ENCODE measurements at regions not wholly inside any gene's neighbourhood (a gene's known extent, or its start where the extent isn't known, plus 50 kb on each side); places are given as distances from the start of the nearest gene placed in this dataset.

DNA sequence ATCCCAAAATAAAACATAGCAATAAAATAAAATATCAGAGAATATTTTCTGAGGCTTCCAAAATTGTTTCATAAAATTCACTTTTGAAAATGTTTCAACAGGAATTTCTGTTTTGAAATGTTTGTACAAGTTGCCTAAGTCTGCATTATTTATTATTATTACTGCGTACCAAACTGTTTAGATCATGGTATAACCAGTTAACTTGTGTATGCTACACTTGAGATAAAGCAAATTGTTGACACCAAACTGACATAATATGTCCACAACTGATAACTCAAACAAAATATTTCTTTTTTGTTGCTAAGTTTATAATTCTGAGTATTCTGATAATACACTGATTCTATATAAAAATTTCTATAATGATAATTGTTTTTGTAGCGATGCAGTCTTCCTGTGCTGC, 531.8 kb upstream of the EYS start:
- no peak overlapping the region for H3K4me3 ChIP-seq (ENCODE audit: extremely low read depth, insufficient read depth, low read length, poor library complexity, severe bottlenecking)
- H3K36me3 ChIP-seq (ENCODE audit: control insufficient read depth, insufficient read depth, low read length), result no peaks in the 10 kb centered on the region
- H3K9me3 ChIP-seq (ENCODE audit: control insufficient read depth, low read length), result no peaks in the 10 kb centered on the region
- WGBS, 2 experiments (ENCODE audit: insufficient coverage in 2 of 2), result no CpG with 5 or more reads among the region's 2 CpGs
- no peak overlapping the region for H3K27ac ChIP-seq (ENCODE audit: low read depth, low read length, severe bottlenecking)
- no peaks in the 10 kb centered on the region for H3K4me1 ChIP-seq (ENCODE audit: control insufficient read depth, insufficient read depth, low read length, poor library complexity, severe bottlenecking)

DNA sequence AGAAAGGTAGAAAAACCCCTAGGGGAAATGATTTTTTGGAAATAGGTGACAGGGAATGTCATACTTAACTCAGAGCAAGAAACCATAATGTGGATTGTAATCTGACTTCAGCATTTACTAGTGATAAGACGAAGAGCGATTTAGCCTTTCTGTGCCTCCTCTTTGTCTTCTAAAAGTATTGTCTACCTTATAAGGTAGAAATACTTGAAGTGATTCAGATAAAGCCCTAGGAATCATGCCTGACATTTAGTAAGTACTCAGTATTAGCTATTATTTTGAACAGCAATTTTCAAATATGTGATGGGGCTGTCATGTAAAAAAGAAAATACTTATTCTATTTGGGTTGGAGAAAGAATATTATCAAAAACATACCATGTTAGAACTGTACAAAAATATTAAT, 525.9 kb upstream of the EYS start:
- Histone ChIP-seq H3K4me3 (ENCODE audit: extremely low read depth, insufficient read depth, low read length, poor library complexity, severe bottlenecking) (no peak overlapping the region), H3K36me3 (ENCODE audit: control insufficient read depth, insufficient read depth, low read length) (no peaks in the 10 kb centered on the region), H3K4me1 (ENCODE audit: control insufficient read depth, insufficient read depth, low read length, poor library complexity, severe bottlenecking) (no peaks in the 10 kb centered on the region), H3K27ac (ENCODE audit: low read depth, low read length, severe bottlenecking) (no peak overlapping the region), H3K9me3 (ENCODE audit: control insufficient read depth, low read length) (no peaks in the 10 kb centered on the region)
- 50% methylated on average over 2 of the region's 2 CpGs; no CpG with 5 or more reads in 1 of the 2 experiments for WGBS, 2 experiments (ENCODE audit: insufficient coverage in 2 of 2)

DNA sequence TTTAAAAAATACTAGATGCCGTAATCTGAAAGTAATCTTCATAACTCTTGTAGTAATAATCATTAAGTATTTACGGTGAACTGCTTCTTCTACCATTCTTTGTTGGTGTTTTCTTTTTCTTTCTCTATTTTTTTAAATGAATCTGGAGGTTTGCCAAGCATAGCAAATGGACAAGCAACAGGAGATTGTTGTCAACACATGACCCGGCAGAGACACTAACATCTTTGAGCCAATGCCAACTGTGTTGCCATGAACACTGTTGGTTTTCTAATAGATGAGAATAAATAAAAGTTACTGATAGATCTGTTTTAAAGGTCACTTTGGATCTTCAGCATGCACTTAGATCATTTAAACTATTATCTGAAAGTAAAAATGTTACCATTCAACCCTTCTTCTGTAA, 523.6 kb upstream of the EYS start:
- Histone ChIP-seq H3K27ac (ENCODE audit: low read depth, low read length, severe bottlenecking) (no peak overlapping the region), H3K9me3 (ENCODE audit: control insufficient read depth, low read length) (no peaks in the 10 kb centered on the region), H3K36me3 (ENCODE audit: control insufficient read depth, insufficient read depth, low read length) (no peaks in the 10 kb centered on the region), H3K4me3 (ENCODE audit: extremely low read depth, insufficient read depth, low read length, poor library complexity, severe bottlenecking) (no peak overlapping the region), H3K4me1 (ENCODE audit: control insufficient read depth, insufficient read depth, low read length, poor library complexity, severe bottlenecking) (no peaks in the 10 kb centered on the region)
- WGBS, 2 experiments (ENCODE audit: insufficient coverage in 2 of 2), result 86% methylated on average over 1 of the region's 3 CpGs; no CpG with 5 or more reads in 1 of the 2 experiments

DNA sequence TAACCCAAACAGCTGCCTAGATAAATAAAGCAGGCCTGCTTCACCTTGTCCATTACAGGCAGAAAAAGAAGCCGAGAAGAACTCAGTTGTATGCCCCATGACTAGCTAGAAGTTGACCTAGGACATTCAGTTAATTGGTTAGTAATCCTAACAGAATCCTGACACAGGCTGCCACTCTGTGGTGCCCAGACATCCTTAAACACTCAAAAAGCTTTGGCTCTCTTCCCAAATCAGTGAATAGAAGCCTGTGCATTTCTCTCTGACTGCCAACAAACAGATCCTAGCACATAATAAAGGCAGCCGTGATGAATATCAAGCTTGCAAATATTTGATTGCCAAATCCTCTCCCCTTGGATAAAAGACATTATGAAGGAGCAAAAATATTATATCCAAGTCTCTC, 519.1 kb upstream of the EYS start:
- Histone ChIP-seq H3K4me1 (ENCODE audit: control insufficient read depth, insufficient read depth, low read length, poor library complexity, severe bottlenecking) (no peaks in the 10 kb centered on the region), H3K4me3 (ENCODE audit: extremely low read depth, insufficient read depth, low read length, poor library complexity, severe bottlenecking) (no peak overlapping the region), H3K27ac (ENCODE audit: low read depth, low read length, severe bottlenecking) (no peak overlapping the region), H3K9me3 (ENCODE audit: control insufficient read depth, low read length) (no peaks in the 10 kb centered on the region), H3K36me3 (ENCODE audit: control insufficient read depth, insufficient read depth, low read length) (no peaks in the 10 kb centered on the region)
- WGBS, 2 experiments (ENCODE audit: insufficient coverage in 2 of 2), result 88% methylated on average over 1 of the region's 2 CpGs; no CpG with 5 or more reads in 1 of the 2 experiments

DNA sequence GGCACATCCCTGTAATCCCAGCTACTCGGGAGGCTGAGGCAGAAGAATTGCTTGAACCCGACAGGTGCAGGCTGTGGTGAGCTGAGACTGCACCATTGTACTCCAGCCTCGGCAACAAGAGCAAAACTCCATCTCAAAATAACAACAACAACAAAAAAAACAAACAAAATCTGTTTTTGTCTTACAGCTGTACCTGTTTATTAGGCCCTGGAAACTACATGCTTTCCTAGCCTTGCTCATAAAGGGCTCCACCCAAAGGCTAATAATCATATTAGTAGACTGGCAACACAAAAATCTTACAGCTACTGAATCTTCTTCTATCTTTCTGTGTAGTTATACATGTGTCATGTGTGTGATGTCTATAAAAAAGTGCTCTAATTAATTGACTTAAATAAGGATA, 503.9 kb upstream of the EYS start:
- no peak overlapping the region for H3K4me3 ChIP-seq (ENCODE audit: extremely low read depth, insufficient read depth, low read length, poor library complexity, severe bottlenecking)
- H3K4me1 ChIP-seq (ENCODE audit: control insufficient read depth, insufficient read depth, low read length, poor library complexity, severe bottlenecking), result no peaks in the 10 kb centered on the region
- WGBS, 2 experiments (ENCODE audit: insufficient coverage in 2 of 2), result 74 to 86% methylated on average over 2 of the region's 3 CpGs
- no peak overlapping the region for H3K27ac ChIP-seq (ENCODE audit: low read depth, low read length, severe bottlenecking)
- H3K9me3 ChIP-seq (ENCODE audit: control insufficient read depth, low read length), result peaks cover 16% of the 10 kb centered on the region
- no peaks in the 10 kb centered on the region for H3K36me3 ChIP-seq (ENCODE audit: control insufficient read depth, insufficient read depth, low read length)

DNA sequence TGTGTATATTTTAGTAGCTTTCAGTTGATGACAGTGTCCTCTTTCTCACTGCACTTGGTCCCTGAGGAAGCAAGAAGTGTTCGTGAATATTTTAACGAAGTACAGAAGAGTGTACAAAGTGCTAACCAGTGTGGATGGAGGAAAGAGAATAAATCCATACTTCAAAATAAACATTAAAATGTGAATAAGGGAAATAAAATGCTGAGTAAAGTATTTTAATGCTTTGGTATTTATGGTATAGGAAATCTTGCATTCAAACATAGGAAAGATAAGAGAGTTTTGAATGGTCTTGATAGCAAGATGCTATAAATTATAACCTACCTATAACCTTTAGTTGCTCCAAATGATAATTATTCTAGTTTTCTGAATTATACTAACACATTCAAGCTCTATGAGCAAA, 493.4 kb upstream of the EYS start:
- Histone ChIP-seq H3K4me1 (ENCODE audit: control insufficient read depth, insufficient read depth, low read length, poor library complexity, severe bottlenecking) (no peaks in the 10 kb centered on the region), H3K27ac (ENCODE audit: low read depth, low read length, severe bottlenecking) (no peak overlapping the region), H3K9me3 (ENCODE audit: control insufficient read depth, low read length) (peaks cover 3% of the 10 kb centered on the region), H3K4me3 (ENCODE audit: extremely low read depth, insufficient read depth, low read length, poor library complexity, severe bottlenecking) (no peak overlapping the region), H3K36me3 (ENCODE audit: control insufficient read depth, insufficient read depth, low read length) (no peaks in the 10 kb centered on the region)
- no CpG with 5 or more reads among the region's 2 CpGs for WGBS, 2 experiments (ENCODE audit: insufficient coverage in 2 of 2)

DNA sequence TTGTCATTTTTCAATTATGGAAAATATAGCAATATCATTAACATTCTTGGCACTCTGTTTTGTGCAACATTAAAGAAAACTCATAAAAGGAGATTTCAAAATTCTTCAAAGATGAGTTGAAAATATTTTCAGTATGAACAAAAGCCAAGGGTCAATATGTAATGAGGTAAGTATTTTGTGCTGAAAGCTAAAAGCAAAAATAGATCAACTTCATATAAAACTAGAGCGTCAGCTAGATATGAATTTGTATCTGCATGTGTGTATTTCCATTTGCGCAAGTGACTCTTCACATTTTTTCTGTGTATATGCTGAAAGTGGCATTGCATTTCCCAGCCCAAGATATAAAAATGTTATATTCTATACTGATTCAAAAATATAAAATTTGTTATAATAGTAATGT, 492.1 kb upstream of the EYS start:
- Histone ChIP-seq H3K9me3 (ENCODE audit: control insufficient read depth, low read length) (peaks cover 3% of the 10 kb centered on the region), H3K27ac (ENCODE audit: low read depth, low read length, severe bottlenecking) (no peak overlapping the region), H3K4me3 (ENCODE audit: extremely low read depth, insufficient read depth, low read length, poor library complexity, severe bottlenecking) (no peak overlapping the region), H3K36me3 (ENCODE audit: control insufficient read depth, insufficient read depth, low read length) (no peaks in the 10 kb centered on the region), H3K4me1 (ENCODE audit: control insufficient read depth, insufficient read depth, low read length, poor library complexity, severe bottlenecking) (no peaks in the 10 kb centered on the region)
- no CpG with 5 or more reads among the region's 2 CpGs for WGBS, 2 experiments (ENCODE audit: insufficient coverage in 2 of 2)

DNA sequence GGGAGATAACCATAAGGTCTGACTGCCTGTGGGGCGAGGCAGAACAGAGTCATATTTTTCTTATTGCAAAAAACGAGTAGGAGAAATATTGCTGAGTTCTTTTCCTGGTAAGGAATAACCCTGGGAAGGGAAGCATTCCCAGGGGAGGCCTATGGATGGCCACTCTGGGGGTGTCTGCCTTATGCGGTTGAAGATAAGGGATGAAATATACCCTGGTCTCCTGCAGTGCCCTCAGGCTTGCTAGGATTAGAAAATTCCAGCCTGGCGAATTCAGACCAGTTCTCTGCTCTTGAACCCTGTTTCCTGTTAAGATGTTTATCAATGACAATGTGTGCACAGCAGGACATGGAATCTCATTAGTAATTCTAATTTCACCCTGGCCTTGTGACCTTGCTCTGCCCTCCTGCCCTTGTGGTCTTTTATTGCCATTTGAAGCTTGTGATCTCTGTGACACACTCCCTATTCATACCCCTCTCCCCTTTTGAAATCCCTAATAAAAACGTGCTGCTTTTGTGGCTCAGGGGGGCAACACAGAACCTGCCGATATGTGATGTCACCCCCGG, 491.1 kb upstream of the EYS start:
- Histone ChIP-seq H3K9me3 (ENCODE audit: control insufficient read depth, low read length) (peaks cover 3% of the 10 kb centered on the region), H3K27ac (ENCODE audit: low read depth, low read length, severe bottlenecking) (no peak overlapping the region), H3K4me3 (ENCODE audit: extremely low read depth, insufficient read depth, low read length, poor library complexity, severe bottlenecking) (no peak overlapping the region), H3K4me1 (ENCODE audit: control insufficient read depth, insufficient read depth, low read length, poor library complexity, severe bottlenecking) (no peaks in the 10 kb centered on the region), H3K36me3 (ENCODE audit: control insufficient read depth, insufficient read depth, low read length) (no peaks in the 10 kb centered on the region)
- 53 to 72% methylated on average over 3 to 6 of the region's 7 CpGs for whole genome bisulfite sequencing, 2 experiments (ENCODE audit: insufficient coverage in 2 of 2)

DNA sequence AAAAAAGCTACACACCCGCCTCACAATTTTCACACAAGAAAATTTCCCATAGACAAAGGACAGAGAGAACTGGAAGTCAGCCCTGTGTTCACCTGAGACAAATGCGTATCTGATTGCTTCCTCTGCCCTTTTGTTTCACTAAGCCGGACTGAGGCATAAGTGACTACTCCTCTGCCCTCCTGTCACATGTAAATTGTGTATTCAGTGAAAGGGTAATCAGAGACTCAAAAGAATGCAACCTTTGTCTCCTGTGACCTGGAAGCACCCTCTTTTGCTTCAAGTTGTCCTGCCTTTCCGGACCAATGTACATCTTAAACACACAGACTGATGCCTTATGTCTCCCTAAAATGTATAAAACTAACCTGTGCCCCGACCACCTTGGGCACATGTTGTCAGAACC, 483.8 kb upstream of the EYS start:
- Histone ChIP-seq H3K4me1 (ENCODE audit: control insufficient read depth, insufficient read depth, low read length, poor library complexity, severe bottlenecking) (no peaks in the 10 kb centered on the region), H3K36me3 (ENCODE audit: control insufficient read depth, insufficient read depth, low read length) (no peaks in the 10 kb centered on the region), H3K4me3 (ENCODE audit: extremely low read depth, insufficient read depth, low read length, poor library complexity, severe bottlenecking) (no peak overlapping the region), H3K27ac (ENCODE audit: low read depth, low read length, severe bottlenecking) (no peak overlapping the region), H3K9me3 (ENCODE audit: control insufficient read depth, low read length) (peaks cover 5% of the 10 kb centered on the region)
- WGBS, 2 experiments (ENCODE audit: insufficient coverage in 2 of 2), result 83 to 94% methylated on average over 3 of the region's 5 CpGs

DNA sequence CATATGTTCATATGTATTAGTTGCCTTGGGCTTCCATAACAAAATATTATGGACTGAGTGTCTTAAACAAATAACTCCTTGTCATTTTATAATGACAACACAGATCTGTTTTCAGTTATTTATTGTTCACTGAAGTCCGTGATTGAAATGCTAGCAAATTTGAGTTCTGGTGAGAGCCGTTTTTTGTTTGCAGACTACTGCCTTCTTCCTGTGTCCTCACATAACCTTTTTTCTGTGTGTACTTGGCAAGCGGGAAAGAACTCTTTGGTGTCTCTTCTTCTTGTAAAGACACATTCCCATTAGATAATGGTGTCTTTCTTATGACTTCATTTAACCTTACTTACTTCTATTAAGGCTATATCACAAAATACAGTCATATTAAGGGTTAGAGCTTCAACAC, 482.9 kb upstream of the EYS start:
- 88 to 100% methylated on average over 2 to 3 of the region's 3 CpGs for WGBS, 2 experiments (ENCODE audit: insufficient coverage in 2 of 2)

DNA sequence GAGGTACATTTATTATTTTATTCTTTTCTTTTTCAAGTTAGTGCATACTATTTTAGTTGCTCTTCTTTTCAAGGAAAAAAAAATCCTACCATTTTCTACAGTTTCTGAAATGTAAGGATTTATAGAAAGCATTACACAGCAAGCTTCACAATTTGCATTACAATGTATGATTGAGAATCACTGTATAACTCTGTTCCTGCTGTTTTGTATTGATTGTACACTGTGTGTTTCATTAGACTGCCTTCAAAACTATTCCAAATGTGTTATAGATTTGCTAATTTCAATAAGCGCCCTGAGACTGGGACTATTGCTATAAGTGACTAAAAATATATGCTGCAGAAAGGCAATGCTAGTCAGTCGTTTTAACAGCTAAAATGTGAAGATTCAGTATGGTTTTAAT, 479.7 kb upstream of the EYS start:
- WGBS, 2 experiments (ENCODE audit: insufficient coverage in 2 of 2), result 90% methylated on average over 2 of the region's 2 CpGs; no CpG with 5 or more reads in 1 of the 2 experiments
- H3K27ac ChIP-seq (ENCODE audit: low read depth, low read length, severe bottlenecking), result no peak overlapping the region
- H3K4me3 ChIP-seq (ENCODE audit: extremely low read depth, insufficient read depth, low read length, poor library complexity, severe bottlenecking), result no peak overlapping the region
- peaks cover 5% of the 10 kb centered on the region for H3K9me3 ChIP-seq (ENCODE audit: control insufficient read depth, low read length)
- H3K4me1 ChIP-seq (ENCODE audit: control insufficient read depth, insufficient read depth, low read length, poor library complexity, severe bottlenecking), result no peaks in the 10 kb centered on the region
- H3K36me3 ChIP-seq (ENCODE audit: control insufficient read depth, insufficient read depth, low read length), result no peaks in the 10 kb centered on the region

More for the DNA sequence above, 482.9 kb upstream of the EYS start:
- Histone ChIP-seq H3K36me3 (ENCODE audit: control insufficient read depth, insufficient read depth, low read length) (no peaks in the 10 kb centered on the region), H3K4me3 (ENCODE audit: extremely low read depth, insufficient read depth, low read length, poor library complexity, severe bottlenecking) (no peak overlapping the region), H3K9me3 (ENCODE audit: control insufficient read depth, low read length) (peaks cover 5% of the 10 kb centered on the region), H3K27ac (ENCODE audit: low read depth, low read length, severe bottlenecking) (no peak overlapping the region), H3K4me1 (ENCODE audit: control insufficient read depth, insufficient read depth, low read length, poor library complexity, severe bottlenecking) (no peaks in the 10 kb centered on the region)
